DND-41 (cell line): ENCODE measurements at regions not wholly inside any gene's neighbourhood (a gene's known extent, or its start where the extent isn't known, plus 50 kb on each side); places are given as distances from the start of the nearest gene placed in this dataset.
"Not testable (repeated sequence)": the region's sequence is repeated elsewhere in the genome, so short reads cannot be mapped to it uniquely, and the experiment has no call there.

Experiments used
- CTCF ChIP-seq: IDR thresholded peaks from 2 replicates; pipeline ENCODE4 v1.5.1; 2012; ENCODE audit warnings: borderline replicate concordance, low read length, moderate library complexity, mild to moderate bottlenecking; ENCODE audit not compliant: poor library complexity, severe bottlenecking; ENCODE audit errors: extremely low read depth
- EZH2 ChIP-seq: IDR thresholded peaks from 3 replicates; pipeline ENCODE4 v1.6.1; 2012; ENCODE audit warnings: borderline replicate concordance, low read depth, mild to moderate bottlenecking, moderate library complexity, low read length, inconsistent platforms; ENCODE audit not compliant: severe bottlenecking

- TF ChIP-seq CTCF, EZH2: not testable (repeated sequence)
Observed at GRCh38 chr15:22174088-22174487, 93.8 kb downstream of the OR4M2 start.
